ENCODE measurements at regions not wholly inside any gene's neighbourhood (a gene's known extent, or its start where the extent isn't known, plus 50 kb on each side); places are given as distances from the start of the nearest gene placed in this dataset.
"Not testable (repeated sequence)": the region's sequence is repeated elsewhere in the genome, so short reads cannot be mapped to it uniquely, and the experiment has no call there.

- no peak for DNase-seq (ENCODE audit: low read depth)
These were observed 401.4 kb upstream of the PTCHD4 start for GRCh38 chr6:48512390-48512789.

DNA sequence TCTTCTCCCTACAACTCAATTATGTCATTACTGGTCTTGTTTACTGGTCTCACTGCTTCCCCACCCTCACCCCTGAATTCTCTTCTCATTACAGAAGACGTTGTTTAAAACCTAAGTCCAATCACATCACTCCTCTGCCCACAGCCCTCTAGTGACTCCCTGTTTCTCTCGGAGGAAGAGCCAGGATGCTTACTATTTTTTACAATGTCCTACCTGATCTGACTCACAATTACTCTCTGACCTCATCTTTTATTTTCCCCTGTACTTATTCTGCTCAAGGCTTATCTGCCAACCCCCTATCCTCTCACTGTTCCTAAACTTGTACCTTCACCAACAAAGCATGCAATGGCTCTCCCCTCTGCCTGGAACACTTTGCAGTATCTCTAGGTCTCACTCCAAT lies 400.4 kb upstream of the PTCHD4 start:
- no peak for DNase-seq (ENCODE audit: low read depth)

DNA sequence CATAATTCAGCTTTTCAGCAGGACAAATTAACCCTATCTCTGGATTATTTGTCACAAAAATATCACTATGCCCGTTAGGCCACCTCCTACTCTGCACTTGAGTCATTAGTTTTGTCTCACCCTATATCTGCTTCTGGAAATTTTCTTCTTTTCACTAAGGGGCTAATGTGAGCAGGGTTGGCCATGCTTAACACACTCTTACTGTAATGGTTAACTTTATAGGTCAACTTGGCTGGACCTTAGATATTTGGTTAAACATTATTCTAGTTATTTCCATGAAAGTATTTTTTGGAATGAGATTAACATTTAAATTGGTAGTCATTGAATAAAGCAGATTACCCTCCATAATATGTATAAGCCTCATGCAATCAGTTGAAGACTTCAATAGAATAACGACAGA lies 394.6 kb upstream of the PTCHD4 start:
- DNase-seq (ENCODE audit: low read depth), result no peak

GRCh38 chr6:48493432-48493831 lies 382.4 kb upstream of the PTCHD4 start:
- DNase-seq (ENCODE audit: low read depth), result not testable (repeated sequence)

GRCh38 chr6:48490658-48491057 lies 379.7 kb upstream of the PTCHD4 start:
- DNase-seq (ENCODE audit: low read depth), result no peak

DNA sequence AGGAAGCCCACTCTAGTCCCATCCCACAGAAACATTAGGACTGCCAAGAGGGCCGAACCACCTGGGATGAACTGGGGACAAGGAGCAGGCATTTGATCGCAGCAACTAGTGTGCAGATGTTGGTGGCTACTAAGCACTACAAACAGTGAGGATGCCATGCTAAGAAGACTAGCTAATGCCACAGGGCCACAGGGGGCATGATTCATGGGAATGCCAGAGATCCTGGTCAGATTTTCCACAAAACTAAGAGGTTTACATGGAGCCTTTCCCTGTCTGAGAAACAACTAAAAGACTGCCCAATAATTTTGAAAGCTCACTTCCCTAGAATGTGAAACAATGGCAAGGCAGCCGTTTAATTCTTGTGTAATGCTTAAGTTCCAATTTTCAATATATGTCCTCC lies 375.9 kb upstream of the PTCHD4 start:
- no peak for DNase-seq (ENCODE audit: low read depth)

DNA sequence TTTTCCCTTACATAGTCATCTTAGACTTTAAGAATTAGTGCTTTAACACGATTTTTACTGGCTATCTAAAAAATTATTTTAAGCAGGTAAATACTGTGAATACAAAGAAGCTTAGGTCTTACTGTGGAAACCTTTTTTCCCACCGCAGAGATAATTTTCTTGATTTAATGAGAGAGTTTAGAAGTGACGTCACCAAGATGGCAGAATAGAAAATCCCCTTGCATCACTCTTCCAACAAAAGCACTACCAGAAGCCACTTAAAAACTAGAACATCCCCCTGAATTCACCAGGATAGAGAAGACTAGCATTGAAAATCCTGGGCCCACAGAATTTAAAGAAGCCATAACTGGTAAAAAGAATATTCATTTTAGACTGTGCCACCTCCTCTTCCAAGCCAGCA lies 375.4 kb upstream of the PTCHD4 start:
- no peak for DNase-seq (ENCODE audit: low read depth)

DNA sequence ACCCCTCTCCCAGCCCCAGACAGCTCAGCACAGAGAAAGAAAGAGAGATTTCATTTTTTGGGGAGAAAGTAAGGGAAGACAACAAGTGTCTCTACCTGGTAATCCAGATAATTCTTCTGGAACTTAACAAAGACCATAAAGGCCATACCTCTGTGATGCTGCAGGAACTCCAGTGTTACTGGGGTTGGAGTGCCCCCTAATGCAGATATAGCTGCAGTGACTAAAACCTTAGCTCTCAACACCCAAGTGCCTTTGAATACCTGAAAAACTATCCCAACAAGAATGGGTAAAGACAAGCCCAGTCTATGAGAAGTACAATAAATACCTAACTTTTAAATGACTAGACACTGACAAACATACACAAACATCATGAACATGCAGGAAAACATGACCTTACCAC lies 365.3 kb upstream of the PTCHD4 start:
- no peak for DNase-seq (ENCODE audit: low read depth)

DNA sequence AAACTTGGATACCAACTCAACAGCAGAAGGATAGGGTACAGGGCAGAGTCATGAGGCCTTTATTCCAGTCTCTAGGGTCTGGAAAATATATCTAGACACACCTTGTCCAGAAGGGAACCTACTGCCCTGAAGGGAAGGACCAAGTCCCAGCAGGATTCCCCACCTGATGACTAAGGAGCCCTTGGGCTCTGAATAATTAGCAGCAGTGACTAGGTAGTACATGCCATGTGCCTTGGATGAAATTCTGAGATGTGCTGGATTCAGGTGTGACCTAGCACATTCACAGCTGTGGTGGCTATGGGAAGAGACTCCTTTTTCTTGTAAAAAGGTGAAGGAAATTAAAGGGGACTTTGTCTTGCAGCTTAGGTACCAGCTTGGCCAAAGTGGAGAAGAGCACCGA lies 364.3 kb upstream of the PTCHD4 start:
- no peak for DNase-seq (ENCODE audit: low read depth)

GRCh38 chr6:48474830-48475229 lies 363.8 kb upstream of the PTCHD4 start:
- DNase-seq (ENCODE audit: low read depth), result no peak

DNA sequence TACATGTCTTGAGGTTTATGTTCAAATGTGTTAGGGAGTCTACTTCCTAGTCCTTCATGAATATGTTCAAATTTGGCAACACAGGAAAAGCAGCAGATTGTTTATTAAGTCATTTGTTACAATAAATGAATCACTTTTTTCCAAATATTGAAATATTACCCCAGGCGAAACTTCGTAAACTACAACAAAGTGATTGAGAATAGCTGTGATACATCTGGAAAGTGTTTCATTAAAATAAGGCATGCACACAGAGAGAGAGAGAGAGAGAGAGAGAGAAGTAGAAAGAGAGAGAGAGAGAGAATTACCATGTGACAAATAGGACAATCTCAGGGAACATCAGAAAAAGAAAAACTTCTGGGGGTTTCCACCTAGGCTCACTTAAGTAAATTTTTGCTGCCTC lies 363.1 kb upstream of the PTCHD4 start:
- no peak for DNase-seq (ENCODE audit: low read depth)

DNA sequence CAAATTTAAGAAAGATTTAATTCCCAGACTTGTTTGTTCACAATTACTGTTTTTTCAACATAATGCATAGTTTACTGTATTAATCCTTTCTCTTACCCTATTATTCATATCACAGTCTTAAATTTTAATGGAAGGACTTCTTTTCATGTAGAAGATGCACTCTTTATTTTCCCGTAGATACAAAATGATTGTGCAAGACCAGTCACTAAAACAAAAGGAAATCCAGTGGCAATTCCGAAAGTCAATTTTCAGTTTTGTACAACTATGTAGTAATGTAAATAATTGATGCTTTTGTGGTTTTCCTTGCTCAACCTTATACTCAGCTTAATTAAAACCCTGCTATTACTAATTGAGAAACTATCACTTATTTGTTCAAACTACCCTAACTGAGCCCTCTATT lies 361.5 kb upstream of the PTCHD4 start:
- DNase-seq (ENCODE audit: low read depth), result no peak

DNA sequence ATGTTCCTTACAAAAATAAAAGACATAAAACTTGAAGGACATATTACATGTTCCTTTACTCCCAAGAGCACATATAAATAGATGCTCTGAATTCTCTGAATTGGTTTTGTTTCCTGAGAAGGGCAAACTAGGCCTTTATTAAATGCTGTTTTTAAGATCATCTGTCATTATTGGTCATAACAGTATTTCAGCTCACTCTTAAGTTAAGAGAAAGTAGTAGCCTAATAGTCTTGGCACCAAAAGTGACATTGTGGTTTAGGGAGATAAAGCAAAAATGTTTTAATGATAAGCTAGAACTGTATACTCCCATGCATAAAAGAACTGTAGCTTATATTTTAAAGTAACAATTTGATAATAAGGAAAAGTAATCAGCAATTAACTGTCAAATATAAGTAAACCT lies 361.1 kb upstream of the PTCHD4 start:
- no peak for DNase-seq (ENCODE audit: low read depth)

DNA sequence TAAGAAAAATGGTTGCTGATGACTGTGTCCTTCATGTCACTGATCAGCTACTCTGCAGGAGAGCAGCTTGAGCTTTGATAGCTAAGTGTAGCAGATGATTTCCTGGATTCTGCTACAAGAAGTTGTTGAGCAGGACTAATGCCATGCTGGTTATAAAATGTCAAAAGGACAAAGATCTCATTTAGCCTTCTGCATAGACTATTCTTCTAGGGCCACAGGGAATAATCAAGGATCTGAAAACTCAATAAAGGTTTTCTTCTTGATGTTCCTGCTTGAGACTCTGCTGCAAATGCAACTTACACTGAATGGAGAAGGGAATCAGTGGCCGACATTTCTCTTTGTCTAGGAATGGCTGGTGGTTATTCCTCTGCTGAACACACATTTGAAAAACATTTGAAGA lies 360.3 kb upstream of the PTCHD4 start:
- no peak for DNase-seq (ENCODE audit: low read depth)

GRCh38 chr6:48449002-48449401 lies 338.0 kb upstream of the PTCHD4 start:
- DNase-seq (ENCODE audit: low read depth), result no peak

GRCh38 chr6:48447251-48447650 lies 336.3 kb upstream of the PTCHD4 start:
- no peak for DNase-seq (ENCODE audit: low read depth)

- DNase-seq (ENCODE audit: low read depth), result no peak
These were observed 318.6 kb upstream of the PTCHD4 start for GRCh38 chr6:48429610-48430009.

- no peak for DNase-seq (ENCODE audit: low read depth)
These were observed 318.0 kb upstream of the PTCHD4 start for GRCh38 chr6:48429021-48429420.

GRCh38 chr6:48426636-48427035 lies 315.6 kb upstream of the PTCHD4 start:
- no peak for DNase-seq (ENCODE audit: low read depth)

DNA sequence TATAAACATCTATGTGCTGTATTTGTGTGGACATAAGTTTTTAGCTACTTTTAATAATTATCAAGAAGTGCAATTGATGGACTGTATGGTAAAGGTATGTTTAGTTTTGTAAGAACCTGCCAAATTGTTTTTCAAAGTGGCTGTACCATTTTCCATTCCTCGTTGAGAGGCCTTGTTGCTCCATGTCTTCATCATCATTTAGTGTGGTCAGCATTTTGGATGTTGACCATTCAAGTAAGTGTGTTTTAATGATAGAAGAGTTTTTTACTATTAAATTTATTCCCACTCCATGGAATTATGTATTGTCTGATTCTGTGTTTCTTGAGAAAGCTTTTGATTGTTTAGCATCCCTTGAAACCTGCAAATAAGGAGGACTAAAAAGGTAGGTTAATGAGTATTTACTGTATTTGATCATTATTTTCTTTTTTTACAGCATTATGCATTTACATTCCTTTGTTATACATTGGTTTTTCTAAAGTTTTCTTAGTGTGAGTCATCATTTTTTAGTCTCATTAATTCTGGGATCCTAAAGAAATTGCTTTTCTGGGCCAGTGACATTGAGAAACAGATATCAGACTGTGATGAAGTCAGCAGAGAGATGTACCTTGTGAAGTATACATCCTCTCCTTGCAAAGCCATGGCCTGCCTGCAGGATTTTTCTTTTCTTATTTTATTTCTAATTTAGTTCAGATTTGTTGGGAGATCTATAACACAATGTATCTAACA lies 312.8 kb upstream of the PTCHD4 start:
- no peak for DNase-seq (ENCODE audit: low read depth)

DNA sequence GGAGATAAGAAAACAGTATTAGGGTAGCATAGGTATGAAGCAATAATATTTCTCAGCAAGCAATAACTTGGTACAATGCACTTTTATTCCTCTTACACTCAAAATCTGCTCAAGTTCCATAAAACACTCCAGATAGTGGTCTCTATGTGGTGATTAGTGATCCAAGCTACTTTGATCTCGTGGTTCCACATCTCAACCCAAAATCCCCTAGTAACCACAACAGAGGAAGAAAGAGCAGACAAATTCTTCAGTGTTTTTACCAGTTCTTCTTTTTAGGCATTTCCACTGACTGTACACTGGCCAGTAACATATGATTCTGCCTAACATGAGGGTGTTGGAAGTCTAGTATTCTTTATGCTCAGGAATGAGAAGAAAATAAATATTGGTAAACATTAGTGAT lies 309.0 kb upstream of the PTCHD4 start:
- no peak for DNase-seq (ENCODE audit: low read depth)

DNA sequence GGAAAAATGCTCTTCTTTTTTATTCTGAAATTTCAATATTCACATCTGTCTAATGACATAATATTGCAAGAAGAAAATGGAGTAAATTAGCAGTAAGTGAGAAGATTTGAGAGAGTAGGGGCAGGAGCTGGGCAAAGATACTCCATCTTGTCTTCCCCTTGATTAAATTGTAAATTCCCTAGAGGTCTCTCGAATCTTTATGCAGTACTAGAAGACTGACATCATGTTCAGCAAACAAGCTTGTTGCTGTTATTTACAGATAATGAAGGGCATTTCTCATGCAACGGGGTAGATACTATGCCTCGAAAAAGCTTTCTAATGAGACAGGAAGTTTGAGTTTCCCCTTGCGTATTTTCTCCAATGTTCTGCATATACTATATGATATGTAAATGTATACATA lies 306.9 kb upstream of the PTCHD4 start:
- DNase-seq (ENCODE audit: low read depth), result no peak

DNA sequence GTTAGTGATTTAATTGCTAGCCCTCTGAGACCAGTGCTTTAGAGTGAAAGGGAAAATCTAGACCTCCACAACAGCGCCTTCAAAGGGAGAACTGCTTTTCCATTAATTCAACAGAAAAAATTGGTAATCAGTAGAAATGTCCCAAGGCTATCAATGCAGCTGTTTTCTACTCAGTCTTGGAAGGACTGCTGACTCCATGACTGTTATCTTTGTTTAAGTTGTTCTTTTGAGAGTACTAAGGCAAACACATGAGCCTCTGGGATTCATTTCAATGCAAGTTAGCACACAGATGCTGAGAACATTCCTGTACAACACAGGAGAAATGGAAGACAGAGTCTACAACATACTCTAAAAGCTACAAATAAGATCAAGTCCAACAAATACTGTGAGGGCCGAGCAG lies 301.7 kb upstream of the PTCHD4 start:
- DNase-seq (ENCODE audit: low read depth), result no peak

- DNase-seq (ENCODE audit: low read depth), result no peak
These were observed 293.9 kb upstream of the PTCHD4 start for GRCh38 chr6:48404927-48405326.

- no peak for DNase-seq (ENCODE audit: low read depth)
These were observed 292.6 kb upstream of the PTCHD4 start for GRCh38 chr6:48403587-48403986.

All from HS-27A (cell line).